Non-pigmented ciliary epithelial cell (primary cell): ENCODE measurements at regions not wholly inside any gene's neighbourhood (a gene's known extent, or its start where the extent isn't known, plus 50 kb on each side); places are given as distances from the start of the nearest gene placed in this dataset.

Experiments
- DNase-seq: peaks from one replicate; pipeline ENCODE4 v3.0.0-alpha.2; 2010; ENCODE audit warnings: low read depth

GRCh38 chr2:11044201-11044600 is 111.1 kb upstream of the SLC66A3 start:
- no peak for DNase-seq

- no peak for DNase-seq
These were observed 110.0 kb upstream of the SLC66A3 start for GRCh38 chr2:11045294-11045693.

GRCh38 chr2:11048335-11049008 is 106.8 kb upstream of the SLC66A3 start:
- no peak for DNase-seq

DNA sequence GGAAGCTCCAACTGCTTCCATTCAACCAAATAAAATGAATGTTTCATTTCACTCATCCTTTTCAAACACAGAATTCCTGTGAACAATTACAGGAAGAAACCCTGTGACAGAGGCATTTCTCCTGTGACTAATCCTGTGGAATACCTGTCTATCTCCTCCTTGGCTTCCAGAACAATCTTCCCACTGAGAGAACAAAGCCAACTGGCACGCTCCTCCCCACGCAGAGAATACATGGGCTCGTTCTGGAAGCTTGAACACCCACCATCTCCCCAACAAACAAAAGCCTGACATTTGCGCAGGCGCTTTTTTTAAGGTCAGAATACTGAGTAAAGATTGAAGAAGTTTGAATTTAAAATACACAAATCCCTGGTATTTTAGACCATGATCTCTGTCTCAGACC is 104.7 kb upstream of the SLC66A3 start:
- no peak for DNase-seq

- no peak for DNase-seq
These were observed 104.0 kb upstream of the SLC66A3 start for GRCh38 chr2:11051280-11051679.

- no peak for DNase-seq
These were observed 101.7 kb upstream of the SLC66A3 start for GRCh38 chr2:11053546-11053945.

DNA sequence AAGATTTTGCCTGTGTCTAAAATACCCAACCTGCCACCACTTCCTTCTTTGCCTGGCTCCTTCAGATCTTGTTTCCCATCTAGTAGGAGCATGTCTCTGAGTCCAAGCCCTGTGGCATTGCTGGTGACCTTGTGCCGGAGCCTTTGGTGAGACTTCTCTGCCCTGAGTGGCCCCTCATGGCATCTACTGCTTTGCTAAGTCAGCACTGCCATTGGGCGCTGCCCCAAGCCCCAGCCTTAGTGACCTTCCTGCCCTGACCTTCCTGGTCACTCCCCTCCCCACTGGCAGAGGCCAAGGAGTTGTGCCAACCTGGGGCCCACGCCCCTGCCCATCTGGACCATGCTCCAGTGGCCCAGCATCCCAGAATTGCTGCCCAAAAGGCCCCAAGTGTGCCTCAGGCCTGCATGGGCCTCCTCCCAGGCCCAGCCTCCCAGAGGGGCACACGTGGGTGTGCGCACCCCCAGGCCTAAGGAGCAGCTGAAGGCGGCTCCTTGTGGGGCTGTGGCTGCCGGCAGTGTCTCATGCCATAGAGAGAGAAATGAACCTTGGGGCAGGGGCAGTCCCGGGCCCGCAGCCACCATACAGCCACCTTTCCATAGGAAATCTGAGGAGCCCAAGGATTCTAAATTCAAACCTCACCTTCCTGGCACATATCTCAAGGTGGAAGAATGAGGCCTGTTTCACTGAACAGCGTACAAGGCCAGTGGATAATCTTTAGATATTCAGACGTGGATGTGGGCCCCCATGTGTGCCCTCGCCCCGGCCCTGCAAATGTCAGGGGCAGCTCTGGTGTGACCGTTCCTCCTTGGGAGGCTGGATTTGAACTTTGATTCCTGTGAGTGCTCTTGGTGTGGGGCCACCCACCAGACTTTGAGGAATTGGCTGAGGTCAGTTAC is 100.2 kb upstream of the SLC66A3 start:
- DNase-seq: no peak

- no peak for DNase-seq
These were observed 99.5 kb upstream of the SLC66A3 start for GRCh38 chr2:11055679-11056215.

GRCh38 chr2:11056614-11057013 is 98.7 kb upstream of the SLC66A3 start:
- DNase-seq: peak; percentile 78

- DNase-seq: no peak
These were observed 98.2 kb upstream of the SLC66A3 start for GRCh38 chr2:11057031-11057430.

DNA sequence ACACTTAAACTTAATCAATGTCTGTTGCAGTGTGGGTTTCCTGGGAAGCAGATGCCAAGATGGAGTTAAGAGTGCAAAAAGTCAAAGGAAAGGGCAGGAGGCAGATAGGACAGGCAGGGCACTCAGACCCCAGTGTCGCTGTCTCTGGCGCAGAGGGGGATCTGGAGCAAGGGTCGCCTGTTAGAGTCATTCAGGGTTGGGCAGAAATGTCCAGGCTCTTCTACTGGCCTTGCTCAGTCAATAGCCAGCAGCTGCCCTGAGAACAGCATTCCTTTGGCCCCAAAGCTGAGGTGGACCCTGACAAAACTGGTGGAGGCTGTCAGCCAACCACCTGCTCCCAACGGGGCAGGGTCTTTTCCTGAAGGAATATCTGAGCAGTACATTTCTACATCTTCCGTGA is 97.1 kb upstream of the SLC66A3 start:
- no peak for DNase-seq

DNA sequence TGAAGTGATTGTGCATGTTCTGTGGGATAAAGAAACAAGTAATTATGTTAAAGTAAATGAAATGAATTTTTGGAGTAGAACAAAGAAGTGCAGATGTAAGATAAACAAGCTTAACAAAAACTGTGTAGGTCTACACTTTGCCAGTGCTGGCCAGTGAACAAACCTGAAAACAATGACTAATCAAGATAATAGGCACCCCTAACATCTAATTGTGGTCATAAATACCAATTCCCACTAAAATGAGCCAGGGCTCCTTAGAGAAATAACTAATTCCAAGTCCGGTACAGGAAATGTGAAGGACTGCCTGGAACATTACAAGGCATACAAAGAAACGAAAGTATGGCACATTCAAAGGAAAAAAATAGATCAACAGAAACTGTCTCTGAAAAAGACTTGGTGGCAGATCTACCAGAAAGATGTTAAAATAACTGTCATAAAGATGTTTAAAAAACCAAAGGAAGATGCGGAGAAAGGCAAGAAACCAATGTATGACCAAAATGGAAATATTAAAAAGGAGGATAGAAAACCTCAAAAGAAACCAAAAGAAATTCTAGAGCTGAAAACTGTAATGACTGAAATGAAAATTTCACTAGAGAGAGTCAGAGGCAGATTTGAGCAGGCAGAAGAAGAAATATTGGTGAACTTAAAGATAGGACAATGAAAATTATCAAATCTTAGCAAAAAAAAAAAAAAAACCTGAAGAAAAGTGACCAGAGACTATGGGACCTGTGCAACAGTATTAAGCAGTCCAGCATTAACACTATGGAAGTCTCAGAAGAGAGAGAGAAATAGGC is 94.7 kb upstream of the SLC66A3 start:
- no peak for DNase-seq

DNA sequence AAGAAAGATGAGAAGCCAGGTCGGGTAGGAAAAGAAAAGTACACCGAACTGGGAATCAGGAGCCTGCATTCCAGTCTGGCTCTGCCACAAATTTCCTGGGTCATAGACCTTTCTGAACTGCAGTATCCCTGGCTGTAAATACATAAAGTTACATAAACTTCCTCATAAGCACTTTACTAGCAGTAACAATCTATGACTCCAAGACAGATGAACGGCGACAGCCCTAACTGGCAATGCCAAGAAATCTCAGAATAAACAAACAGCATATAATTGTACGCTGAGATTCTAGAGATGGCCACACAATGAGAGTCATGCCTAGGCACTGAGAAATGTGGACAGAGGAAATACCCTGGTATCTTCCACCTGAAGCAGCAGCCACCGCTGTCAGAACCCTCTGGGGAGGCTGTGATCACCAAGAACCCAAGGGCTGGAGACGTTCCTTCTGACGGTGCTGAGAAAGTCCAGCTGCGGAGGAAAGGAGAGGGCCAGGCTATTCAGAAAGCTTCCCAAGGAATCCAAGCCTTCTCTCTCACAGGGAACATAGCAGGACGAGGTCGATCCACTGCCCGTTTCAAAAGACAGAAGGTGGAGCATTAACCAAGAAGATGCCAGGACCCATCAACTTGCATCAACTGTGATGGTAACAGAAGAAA is 89.3 kb upstream of the SLC66A3 start:
- no peak for DNase-seq

- DNase-seq: no peak
These were observed 87.8 kb upstream of the SLC66A3 start for GRCh38 chr2:11067221-11068078.

- DNase-seq: no peak
These were observed 87.1 kb upstream of the SLC66A3 start for GRCh38 chr2:11068079-11068741.

GRCh38 chr2:11068856-11069526 is 86.3 kb upstream of the SLC66A3 start:
- DNase-seq: no peak

- DNase-seq: no peak
These were observed 85.6 kb upstream of the SLC66A3 start for GRCh38 chr2:11069566-11070185.

- no peak for DNase-seq
These were observed 84.1 kb upstream of the SLC66A3 start for GRCh38 chr2:11071211-11071610.

GRCh38 chr2:11071939-11072338 is 83.3 kb upstream of the SLC66A3 start:
- DNase-seq: no peak
